NK-92 treated with Interleukin-12 subunit alpha and Interleukin-12 subunit beta, amount 100 ng/mL, for 24 hours (cell line): ENCODE measurements at regions not wholly inside any gene's neighbourhood (a gene's known extent, or its start where the extent isn't known, plus 50 kb on each side); places are given as distances from the start of the nearest gene placed in this dataset.

Experiments
- DNase-seq: peaks from one replicate; lab custom pipeline; 2025; lab: John Stamatoyannopoulos, UW

GRCh38 chr11:131299598-131300438 lies 70.6 kb upstream of the NTM start:
- no peak for DNase-seq

- DNase-seq = no peak
These were observed 70.0 kb upstream of the NTM start for GRCh38 chr11:131300439-131300717.

GRCh38 chr11:131301306-131301705 lies 69.1 kb upstream of the NTM start:
- DNase-seq = no peak

GRCh38 chr11:131302836-131303235 lies 67.6 kb upstream of the NTM start:
- DNase-seq = no peak

- DNase-seq = no peak
These were observed 66.8 kb upstream of the NTM start for GRCh38 chr11:131303611-131304119.

- DNase-seq = no peak
These were observed 65.4 kb upstream of the NTM start for GRCh38 chr11:131305005-131305404.

- DNase-seq = no peak
These were observed 62.9 kb upstream of the NTM start for GRCh38 chr11:131307506-131307905.

- no peak for DNase-seq
These were observed 60.6 kb upstream of the NTM start for GRCh38 chr11:131309776-131310175.

- no peak for DNase-seq
These were observed 58.5 kb upstream of the NTM start for GRCh38 chr11:131311776-131312514.
